A172 (cell line): ENCODE measurements at regions not wholly inside any gene's neighbourhood (a gene's known extent, or its start where the extent isn't known, plus 50 kb on each side); places are given as distances from the start of the nearest gene placed in this dataset.

Experiments used
- DNase-seq: peaks from one replicate; pipeline ENCODE4 v3.0.0-alpha.2; 2015; ENCODE audit warnings: low spot score

DNA sequence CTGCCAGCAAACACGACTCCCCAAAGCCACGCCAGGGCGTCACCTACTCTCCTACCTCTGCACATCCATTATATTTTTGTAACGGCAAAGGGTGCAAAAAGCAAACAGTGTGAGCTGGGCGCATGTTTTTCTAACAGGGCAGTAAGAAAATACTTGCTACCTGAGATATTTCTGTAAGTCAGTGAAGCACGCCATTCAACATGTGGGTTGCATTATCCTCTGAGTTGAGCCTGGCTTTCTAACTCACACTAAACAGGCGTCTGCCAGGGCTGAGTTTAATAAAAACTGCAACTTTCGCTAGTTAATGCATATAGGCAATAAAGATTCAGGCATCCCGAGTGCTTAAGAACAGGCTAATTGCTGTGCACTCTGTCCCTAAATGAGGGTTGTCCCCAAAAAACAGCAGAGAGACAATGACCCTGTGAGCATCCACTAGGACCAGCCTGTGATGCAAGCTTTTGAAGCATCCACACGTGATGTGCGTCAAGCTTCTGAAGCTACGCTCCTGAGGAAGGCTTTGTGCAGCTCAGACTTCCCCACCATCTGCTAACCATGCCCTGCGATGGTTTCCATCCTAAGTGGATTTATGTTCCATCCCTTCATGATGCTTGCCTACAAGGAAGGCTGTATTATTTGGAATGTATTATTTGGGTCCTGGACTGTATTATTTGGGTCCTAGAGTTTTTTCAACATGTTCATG is 70.0 kb upstream of the SIM2 start:
- no peak for DNase-seq

DNA sequence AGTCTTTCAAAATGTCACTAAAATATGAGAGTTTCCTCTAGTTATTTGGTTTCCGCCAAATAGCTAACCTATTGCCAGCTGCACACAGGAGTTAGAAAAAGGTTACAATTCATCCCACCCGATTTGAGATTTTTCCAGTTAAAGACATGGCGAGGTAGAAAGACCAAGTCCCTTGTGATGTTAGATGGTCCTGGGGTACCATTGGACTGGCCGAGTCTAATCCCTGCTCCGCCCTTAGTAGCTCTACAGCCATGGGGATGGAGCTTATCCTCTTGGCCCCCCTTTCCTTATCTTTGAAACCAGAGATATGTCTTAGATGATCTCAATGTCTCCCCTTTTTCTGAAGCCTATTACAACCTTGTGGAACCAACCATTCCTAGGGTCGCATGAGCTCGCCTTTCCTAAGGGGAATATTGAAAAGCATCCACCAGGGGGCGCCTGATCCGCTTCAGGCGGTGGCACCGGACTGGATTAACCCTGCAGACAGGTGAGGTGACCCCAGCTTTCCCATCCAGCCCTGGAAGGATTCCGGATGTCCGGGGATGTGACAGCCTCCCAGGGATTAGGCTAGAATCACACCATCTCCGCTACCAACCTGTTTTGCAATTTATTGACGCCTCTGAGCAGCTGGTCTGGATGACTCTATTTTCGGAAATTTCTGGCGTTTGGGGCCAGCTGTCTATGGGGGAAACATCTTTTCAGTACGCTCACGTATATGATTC is 68.3 kb upstream of the SIM2 start:
- peak; percentile 61 for DNase-seq

DNA sequence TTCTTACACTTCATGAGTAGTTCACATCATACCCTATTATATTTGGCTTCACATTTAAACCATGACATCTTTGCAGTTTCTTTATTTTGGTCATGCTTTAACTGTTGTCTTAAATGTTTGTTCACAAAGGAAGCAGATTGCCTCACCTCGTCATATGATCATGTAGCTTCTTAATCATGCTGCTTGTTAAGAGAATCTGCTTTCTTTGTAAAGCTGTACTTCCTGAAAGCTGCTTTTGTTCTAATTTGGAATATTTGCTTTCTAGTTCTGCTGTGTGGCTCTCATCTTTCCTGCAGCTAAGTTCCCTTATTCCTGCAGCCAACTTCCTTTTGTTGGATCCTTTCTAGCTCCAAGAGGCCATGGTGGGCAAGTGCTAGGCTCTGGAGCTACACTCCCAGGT is 62.9 kb upstream of the SIM2 start:
- no peak for DNase-seq

DNA sequence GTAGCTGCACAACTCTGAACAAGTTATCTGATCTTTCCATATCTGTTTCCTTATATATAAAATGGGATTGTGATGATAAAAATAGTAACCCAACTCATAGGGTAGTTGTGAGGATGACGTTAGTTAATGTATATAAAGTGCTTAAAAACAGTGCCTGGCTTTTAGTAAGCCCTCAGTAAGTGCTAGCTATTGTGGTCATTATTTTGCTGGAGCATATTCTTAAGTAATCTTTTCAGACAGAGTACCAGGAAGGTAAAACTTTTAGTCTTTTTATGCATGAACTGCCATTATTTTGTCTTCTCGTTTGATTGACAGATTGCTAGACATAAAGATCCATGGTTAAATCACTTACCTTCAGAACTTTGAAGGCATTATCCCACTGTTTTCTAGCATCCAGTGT is 62.5 kb upstream of the SIM2 start:
- DNase-seq: no peak

DNA sequence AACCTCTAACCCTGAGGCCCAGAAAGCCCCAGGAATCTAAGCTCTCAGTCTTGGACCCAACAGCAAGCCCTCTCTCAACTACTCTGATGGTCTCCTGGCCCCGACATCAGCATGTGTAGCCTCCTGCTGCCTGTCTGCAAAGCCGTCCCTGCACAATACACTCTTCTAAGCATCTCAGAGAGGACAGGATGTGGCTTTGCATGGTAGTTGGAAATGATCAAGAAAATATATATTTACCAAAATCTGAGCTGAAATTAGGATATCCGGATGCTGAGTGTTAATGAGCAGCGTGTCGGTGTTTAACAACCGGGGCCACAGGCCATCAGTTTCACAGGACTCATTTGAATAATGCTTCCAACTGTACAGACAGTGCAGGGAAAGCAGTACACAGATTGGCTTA is 59.1 kb upstream of the SIM2 start:
- DNase-seq: no peak

DNA sequence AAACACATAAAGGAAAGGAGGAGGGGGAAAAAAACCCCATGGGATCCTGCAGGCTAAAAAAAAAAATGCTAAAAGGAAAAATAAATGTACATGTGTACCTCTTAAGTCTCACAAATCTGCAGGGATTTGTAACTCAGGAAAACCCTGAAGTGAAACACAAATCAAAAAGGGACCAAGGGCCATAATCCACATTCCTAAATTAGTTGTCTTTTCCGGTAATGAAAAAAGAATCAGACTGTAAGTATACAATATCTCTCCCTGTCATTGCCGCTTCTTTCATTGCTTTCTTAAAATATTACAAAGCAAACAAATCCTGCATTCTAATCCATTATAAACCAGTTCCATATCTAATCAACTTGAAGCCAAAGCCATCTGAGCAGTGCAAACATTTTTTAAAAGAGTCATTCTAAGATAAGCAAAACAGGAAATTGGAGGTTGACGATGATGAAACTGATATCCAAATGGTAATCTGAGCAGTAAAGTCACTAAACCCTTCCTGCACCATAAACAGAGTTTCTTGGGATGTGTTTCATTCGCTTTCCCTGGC is 58.7 kb upstream of the SIM2 start:
- no peak for DNase-seq

DNA sequence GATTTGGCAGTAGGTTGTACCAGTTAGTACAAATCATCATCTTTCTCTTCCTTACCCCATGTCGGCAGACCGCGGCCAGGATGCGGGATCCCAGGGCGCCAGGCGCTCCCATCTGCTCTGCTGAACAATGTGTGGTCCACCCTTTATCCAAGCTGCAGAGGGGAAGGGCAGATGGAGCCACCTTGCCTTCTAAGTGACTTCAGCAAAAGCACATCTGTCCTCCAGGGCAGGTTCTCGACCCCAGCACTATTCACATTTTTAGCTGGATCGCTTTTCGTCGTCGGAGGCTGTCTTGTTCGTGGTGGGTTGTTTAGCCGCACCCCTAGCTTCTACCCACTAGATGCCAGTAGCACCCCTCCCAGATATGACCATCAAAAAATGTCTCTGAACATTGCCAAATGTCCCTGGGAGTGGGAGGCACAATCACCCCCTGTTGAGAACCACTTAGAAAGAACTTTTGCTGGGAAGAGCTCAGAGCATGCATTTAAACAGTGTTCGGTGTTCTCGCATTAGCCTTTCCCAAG is 58.1 kb upstream of the SIM2 start:
- no peak for DNase-seq

DNA sequence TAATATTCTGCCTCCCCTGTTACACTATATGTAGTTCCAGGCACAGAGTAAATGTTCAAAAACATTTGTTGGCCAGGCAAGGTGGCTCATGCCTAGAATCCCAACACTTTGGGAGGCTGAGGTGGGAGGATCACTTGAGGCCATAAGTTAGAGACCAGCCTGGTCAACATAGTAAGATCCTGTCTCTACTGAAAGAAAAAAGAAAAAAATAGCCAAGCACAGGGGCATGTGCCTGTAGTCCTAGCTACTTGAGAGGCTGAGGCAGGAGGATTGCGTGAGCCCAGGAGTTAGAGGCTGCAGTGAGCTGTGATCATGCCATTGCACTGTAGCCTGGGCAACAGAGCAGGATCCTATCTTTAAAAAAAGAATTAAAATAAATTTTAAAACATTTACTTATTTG is 57.6 kb upstream of the SIM2 start:
- DNase-seq: no peak

DNA sequence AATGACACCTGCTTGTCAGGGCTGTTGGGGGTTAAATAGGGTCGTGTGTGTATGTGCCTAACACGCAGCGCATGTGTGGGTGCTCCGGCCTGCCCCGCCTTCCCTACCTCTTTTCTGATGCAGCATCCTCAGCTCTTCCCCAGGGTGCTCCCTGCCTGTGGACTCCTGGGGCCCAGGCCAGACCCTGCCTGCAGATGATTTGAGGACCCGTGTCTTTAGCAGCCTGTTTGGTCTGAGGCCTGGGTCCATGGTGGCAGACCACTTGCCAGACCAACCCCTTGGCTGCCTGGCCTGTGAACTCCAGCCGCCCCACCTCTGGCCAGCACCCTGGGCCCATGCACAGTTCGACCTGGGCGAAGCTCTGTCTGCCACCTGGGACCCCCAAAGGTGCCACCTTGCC is 57.0 kb upstream of the SIM2 start:
- no peak for DNase-seq

DNA sequence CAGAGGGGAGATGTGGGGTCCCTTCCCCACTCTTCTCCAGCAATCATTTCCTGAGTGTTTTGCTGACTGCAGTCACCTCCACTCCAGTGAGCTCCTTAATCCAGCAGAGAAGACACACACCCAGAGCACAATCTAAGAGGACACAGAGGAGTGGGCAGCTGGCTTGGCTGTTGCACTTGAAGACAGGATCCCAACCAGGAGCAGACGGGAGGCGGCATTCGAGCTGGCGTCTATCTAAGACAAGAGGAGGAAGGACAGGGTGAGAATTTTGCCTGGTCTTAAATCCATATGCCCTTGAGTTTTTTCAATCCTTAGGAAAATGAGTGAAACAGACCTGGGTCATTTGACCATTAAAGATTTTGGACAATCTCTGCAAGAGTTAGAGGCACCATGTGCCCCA is 56.1 kb upstream of the SIM2 start:
- DNase-seq: no peak

DNA sequence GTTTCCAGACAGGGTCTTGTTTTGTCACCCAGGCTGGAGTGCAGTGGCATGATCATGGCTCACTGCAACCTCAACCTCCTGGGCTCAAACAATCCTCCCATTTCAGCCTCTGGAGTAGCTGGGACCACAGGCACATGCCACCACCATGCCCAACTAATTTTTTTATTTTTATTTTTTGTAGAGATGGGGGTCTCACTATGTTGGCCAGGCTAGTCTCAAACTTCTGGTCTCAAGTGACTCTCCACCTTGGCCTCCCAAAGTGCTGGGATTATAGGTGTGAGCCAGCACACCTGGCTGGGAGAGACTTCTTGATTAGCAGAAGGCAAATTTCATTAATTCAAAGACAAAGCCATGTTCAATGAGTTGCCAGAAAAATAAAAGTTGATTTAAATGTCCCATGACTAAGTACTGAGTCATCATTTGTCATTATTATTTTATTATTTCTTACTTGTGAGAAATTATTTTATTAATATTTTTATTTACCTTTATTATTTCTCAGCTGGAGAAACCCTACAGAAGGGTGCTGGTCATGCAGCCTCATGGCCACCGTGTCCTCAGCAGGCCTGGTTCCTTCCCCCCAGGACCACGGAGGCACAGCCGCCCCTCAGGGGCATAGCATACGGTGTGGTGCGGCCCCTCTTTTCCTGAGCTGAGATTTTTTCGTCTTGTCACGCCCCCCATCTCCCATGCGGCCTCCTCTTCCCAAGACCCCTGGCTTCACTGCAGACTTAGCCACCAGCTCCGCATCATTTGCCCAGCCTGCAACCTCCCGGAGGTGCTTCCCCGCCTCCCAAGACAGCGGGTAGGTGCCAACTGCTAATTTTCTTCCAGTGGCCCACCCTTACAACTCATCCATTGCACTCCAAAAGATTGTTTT is 55.3 kb upstream of the SIM2 start:
- DNase-seq: no peak

DNA sequence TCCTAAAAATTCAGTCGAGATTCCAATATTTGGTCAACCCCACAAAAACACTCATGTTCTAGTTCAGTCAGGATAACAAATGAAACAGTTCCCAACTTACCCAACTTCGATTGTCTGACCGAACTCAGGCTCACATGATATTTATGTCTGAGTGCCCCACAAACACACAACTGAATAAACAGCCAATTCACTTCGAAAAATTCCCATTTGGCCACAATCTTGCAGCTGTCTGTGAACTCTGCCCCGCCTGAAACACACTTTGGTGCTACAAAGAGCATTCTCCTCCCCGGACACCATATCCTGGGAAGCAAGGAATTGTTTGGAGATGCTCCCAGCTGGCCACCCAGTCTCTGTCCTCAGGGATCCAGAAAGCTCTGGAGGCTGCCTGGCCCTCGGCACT is 52.9 kb upstream of the SIM2 start:
- no peak for DNase-seq

DNA sequence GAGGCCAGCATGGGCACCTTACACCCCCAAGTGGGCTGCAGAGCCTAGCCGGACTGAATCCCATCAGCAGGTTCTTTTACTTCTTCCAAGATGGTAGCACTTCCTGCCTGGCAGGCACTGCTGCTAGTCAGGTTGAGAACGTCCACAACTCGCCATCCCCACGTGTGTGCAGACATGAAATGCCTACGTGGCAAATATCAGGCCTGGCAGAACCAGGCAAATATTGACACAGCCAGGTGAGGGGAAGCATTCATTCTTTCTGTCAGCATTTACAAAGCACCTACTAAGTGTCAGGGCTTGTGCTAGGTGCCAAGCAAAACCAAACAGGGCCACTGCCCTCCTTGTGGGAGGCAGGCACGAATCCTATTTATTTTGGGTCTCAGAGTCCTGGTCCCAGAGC is 52.3 kb upstream of the SIM2 start:
- no peak for DNase-seq

DNA sequence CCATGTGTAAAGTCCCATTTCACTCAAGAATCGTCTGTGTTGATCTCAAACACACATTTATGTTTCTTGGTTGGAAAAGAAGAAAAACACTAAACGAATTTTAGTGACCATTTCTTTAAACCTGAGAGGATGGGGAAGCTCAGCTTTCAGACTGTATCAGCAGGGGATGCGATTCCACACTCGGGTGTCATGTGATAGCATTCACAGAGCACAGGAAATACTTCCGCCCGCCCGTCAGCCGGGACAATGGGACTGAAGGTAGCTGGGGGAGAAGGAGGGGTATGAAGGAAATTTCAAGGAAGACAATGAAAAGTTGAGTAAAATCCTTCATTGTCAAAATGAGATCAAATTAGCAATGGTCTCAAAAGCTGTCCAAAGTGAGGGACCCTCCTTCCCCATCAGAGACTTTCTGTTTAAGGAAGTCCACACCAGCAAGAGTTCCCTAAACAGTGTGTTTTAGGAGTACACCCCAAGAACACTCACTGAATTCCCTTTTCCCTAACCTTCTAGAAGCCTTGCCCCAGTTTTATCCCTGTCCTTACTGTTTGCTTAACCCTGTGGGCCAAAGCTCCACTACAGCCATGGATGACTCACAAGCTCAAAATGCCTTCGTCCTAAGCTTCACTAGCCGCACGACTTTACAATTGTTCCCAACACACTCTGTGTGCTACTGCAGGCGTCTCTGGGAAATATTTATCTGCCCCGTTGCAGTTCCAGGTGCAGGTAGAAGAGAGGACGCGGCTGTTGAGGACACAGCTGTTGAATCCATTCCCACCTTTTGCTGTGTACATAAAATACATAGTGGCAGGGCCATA is 51.4 kb upstream of the SIM2 start:
- DNase-seq: peak; percentile 73
